ENCODE measurements at regions not wholly inside any gene's neighbourhood (a gene's known extent, or its start where the extent isn't known, plus 50 kb on each side); places are given as distances from the start of the nearest gene placed in this dataset.

GRCh38 chr7:340979-341694 is 51.2 kb downstream of the FOXL3 start:
- no TSS peak for BruUV-seq (replicated peaks)
- Histone ChIP-seq H3K9me3 (replicated peaks; ENCODE audit: control insufficient read depth, insufficient read depth, low read length) (no peaks in the 10 kb centered on the region; the same call in 2 of the 3 replicates), H3K36me3 (ENCODE audit: control insufficient read depth in 2 of 2, insufficient read depth in 2 of 2, low read length in 1 of 2) (no peaks in the 10 kb centered on the region), H4K20me1 (ENCODE audit: control insufficient read depth, insufficient read depth) (no peaks in the 10 kb centered on the region), H3K4me3 (no peak overlapping the region), H3K9ac (ENCODE audit: control insufficient read depth, insufficient read depth, low read length) (no peak overlapping the region), H3K4me1 (ENCODE audit: control insufficient read depth, insufficient read depth, low read length) (no peaks in the 10 kb centered on the region), H2AFZ (ENCODE audit: control insufficient read depth, low read depth, low read length) (no peak overlapping the region), H3K27ac (ENCODE audit: control insufficient read depth, insufficient read depth) (no peak overlapping the region), H3K27me3 (replicated peaks in 1 of 2; ENCODE audit: control insufficient read depth in 2 of 2, insufficient read depth in 2 of 2, low read length in 1 of 2) (no peaks in the 10 kb centered on the region), H3K4me2 (ENCODE audit: control insufficient read depth, insufficient read depth) (no peak overlapping the region), H3K79me2 (ENCODE audit: control insufficient read depth, insufficient read depth, low read length) (no peaks in the 10 kb centered on the region)
- in situ Hi-C loops (cut with MboI): no loop called here
- ATAC-seq (no peak), FAIRE-seq (no peak), DNase-seq (ENCODE audit: low read depth, low spot score) (no peak)
- 50% methylated on average over 30 of the region's 30 CpGs for WGBS (ENCODE audit: insufficient coverage, insufficient replicate concordance, low lambda C conversion rate, missing lambda C conversion rate)
- no peak for TF ChIP-seq RBBP5 (conservative IDR thresholded peaks at IDR 0.05)
- ChIA-PET POLR2A (no interaction called here), RAD21 (ENCODE audit: unreplicated experiment) (no interaction called here), CTCF (interaction anchor here (0.7 kb wide), 1 partner anchor 835 kb away, joined by 3 read pairs; no protein-coding TSS in a partner anchor), SMC1A (ENCODE audit: uncharacterized antibody, unreplicated experiment) (no interaction called here)
- intact Hi-C loops (cut with micrococcal nuclease; ENCODE audit: unreplicated experiment): no loop called here

DNA sequence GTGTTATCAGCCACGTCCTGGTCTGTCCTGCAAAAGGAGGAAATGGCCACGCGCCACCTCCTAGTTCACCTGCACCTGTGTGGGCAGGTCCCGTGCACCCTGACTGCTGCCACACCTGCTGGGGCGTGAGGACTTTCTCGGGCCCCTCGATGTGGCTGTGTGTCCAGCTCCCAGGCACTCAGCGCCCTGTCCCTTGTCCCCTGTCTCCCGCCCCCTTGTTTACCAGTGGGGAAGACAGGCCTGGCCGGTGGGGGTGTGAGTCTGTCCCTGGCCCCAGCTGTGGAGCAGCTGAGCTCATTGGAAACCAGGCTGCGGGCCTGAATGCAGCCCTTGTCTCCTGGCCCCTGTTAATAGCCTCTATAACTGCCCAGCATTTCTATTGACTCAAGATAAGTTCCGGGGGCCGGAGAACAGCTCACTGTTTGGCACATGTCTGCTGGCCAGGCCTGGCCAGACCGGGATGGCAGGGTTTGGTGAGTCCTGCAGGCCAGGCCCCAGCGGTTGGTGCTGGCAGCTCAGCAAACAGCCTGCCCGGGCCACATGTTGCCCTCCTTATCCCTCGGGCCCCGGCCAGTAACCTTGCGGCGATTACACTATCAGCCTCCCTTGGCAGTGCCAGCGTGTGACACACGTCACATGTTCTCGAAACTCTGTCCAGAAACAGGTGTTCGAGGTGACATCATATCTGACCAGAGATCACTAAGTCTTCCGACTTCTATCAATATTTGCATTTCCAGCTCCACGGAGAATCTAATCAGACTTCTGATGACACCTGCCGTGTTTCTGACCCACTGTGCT is 52.1 kb downstream of the FOXL3 start:
- in situ Hi-C loops (cut with MboI): no loop called here
- CTCF ChIA-PET: no interaction called here
- SMC1A ChIA-PET (ENCODE audit: uncharacterized antibody, unreplicated experiment): no interaction called here
- TF ChIP-seq CEBPB (IDR thresholded peaks at IDR 0.05; ENCODE audit: borderline replicate concordance in 1 of 2, low read depth in 2 of 2, low read length in 2 of 2) (no peak), BCLAF1 (IDR thresholded peaks at IDR 0.05) (no peak), EP300 (IDR thresholded peaks at IDR 0.05; ENCODE audit: borderline replicate concordance in 1 of 2, control insufficient read depth in 1 of 2, low read depth in 2 of 2, low read length in 2 of 2) (no peak), ZNF687 (IDR thresholded peaks at IDR 0.05) (no peak), BRCA1 (IDR thresholded peaks at IDR 0.05; ENCODE audit: low read depth, low read length) (no peak), SIN3A (IDR thresholded peaks at IDR 0.05; ENCODE audit: low read depth, low read length) (no peak), CHD2 (IDR thresholded peaks at IDR 0.05; ENCODE audit: borderline replicate concordance, low read depth, low read length) (no peak)

More for the DNA sequence above, 52.1 kb downstream of the FOXL3 start:
- Histone ChIP-seq H3K4me1 (ENCODE audit: control insufficient read depth, insufficient read depth, low read length) (no peaks in the 10 kb centered on the region), H3K27ac (ENCODE audit: control insufficient read depth, insufficient read depth) (no peak overlapping the region), H4K20me1 (ENCODE audit: control insufficient read depth, insufficient read depth) (no peaks in the 10 kb centered on the region), H3K27me3 (replicated peaks in 1 of 2; ENCODE audit: control insufficient read depth in 2 of 2, insufficient read depth in 2 of 2, low read length in 1 of 2) (no peaks in the 10 kb centered on the region), H3K9me3 (replicated peaks; ENCODE audit: control insufficient read depth, insufficient read depth, low read length) (no peaks in the 10 kb centered on the region; the same call in 2 of the 3 replicates), H3K79me2 (ENCODE audit: control insufficient read depth, insufficient read depth, low read length) (no peaks in the 10 kb centered on the region), H3K9ac (ENCODE audit: control insufficient read depth, insufficient read depth, low read length) (no peak overlapping the region), H3K4me2 (ENCODE audit: control insufficient read depth, insufficient read depth) (no peak overlapping the region), H2AFZ (ENCODE audit: control insufficient read depth, low read depth, low read length) (no peak overlapping the region), H3K4me3 (no peak overlapping the region), H3K36me3 (ENCODE audit: control insufficient read depth in 2 of 2, insufficient read depth in 2 of 2, low read length in 1 of 2) (no peaks in the 10 kb centered on the region)
- DNase-seq (ENCODE audit: low read depth, low spot score): no peak
- no peak for FAIRE-seq
- WGBS (ENCODE audit: insufficient coverage, insufficient replicate concordance, low lambda C conversion rate, missing lambda C conversion rate): 33% methylated on average over 27 of the region's 27 CpGs
- intact Hi-C loops (cut with micrococcal nuclease; ENCODE audit: unreplicated experiment): no loop called here
- ChIA-PET POLR2A (no interaction called here), RAD21 (ENCODE audit: unreplicated experiment) (no interaction called here)
- ATAC-seq: no peak
- BruUV-seq (replicated peaks): no TSS peak

All from GM12878 (cell line).